ENCODE measurements at regions not wholly inside any gene's neighbourhood (a gene's known extent, or its start where the extent isn't known, plus 50 kb on each side); places are given as distances from the start of the nearest gene placed in this dataset.

GRCh38 chr2:129008881-129009554, 690.4 kb upstream of the HS6ST1 start:
- no peak for DNase-seq (ENCODE audit: low read depth)
- TF ChIP-seq CTCF (IDR thresholded peaks at IDR 0.05; ENCODE audit: insufficient read depth, low read depth, low read length, missing control alignments), result no peak

DNA sequence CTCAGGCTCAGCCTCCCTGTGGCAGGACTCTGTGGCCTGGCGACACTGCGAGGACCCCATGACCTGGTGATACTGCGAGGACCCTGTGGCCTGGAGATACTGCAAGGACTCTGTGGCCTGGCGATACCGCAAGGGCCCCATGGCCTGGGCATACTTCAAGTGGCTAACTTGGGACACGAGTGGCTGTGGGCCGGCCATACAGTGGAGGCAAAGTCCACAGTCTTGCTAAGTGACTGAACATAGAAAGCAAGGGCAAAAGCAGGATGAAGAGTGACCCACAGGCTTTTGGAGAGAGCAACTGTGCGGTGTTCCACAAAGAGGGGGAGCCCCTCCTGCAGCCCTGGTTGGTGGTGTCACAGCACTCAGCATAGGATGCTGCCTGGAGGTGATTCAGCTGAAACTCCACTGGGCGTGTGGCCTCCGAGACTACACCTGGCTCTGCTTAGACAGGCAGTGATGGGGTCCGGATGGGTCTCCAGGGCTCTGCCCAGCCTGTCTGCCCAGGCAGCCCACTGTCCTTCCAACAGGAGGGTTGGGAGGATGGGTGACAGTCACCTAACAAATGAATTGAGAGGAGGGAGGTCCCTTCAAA, 691.0 kb upstream of the HS6ST1 start:
- H3K4me3 ChIP-seq (ENCODE audit: low read length), result no peak overlapping the region
- no peak for TF ChIP-seq CTCF (IDR thresholded peaks at IDR 0.05; ENCODE audit: insufficient read depth, low read depth, low read length, missing control alignments)

More at GRCh38 chr2:129008881-129009554, 690.4 kb upstream of the HS6ST1 start:
- H3K4me3 ChIP-seq (ENCODE audit: low read length), result no peak overlapping the region

GRCh38 chr2:129010262-129010661, 691.6 kb upstream of the HS6ST1 start:
- no peak overlapping the region for H3K4me3 ChIP-seq (ENCODE audit: low read length)
- TF ChIP-seq CTCF (IDR thresholded peaks at IDR 0.05; ENCODE audit: insufficient read depth, low read depth, low read length, missing control alignments), result no peak
- DNase-seq (ENCODE audit: low read depth), result no peak

More for the DNA sequence above, 691.0 kb upstream of the HS6ST1 start:
- no peak for DNase-seq (ENCODE audit: low read depth)

- no peak for TF ChIP-seq CTCF (IDR thresholded peaks at IDR 0.05; ENCODE audit: insufficient read depth, low read depth, low read length, missing control alignments)
- no peak for DNase-seq (ENCODE audit: low read depth)
- H3K4me3 ChIP-seq (ENCODE audit: low read length), result no peak overlapping the region
Measured at GRCh38 chr2:129011466-129012061, 692.9 kb upstream of the HS6ST1 start.

DNA sequence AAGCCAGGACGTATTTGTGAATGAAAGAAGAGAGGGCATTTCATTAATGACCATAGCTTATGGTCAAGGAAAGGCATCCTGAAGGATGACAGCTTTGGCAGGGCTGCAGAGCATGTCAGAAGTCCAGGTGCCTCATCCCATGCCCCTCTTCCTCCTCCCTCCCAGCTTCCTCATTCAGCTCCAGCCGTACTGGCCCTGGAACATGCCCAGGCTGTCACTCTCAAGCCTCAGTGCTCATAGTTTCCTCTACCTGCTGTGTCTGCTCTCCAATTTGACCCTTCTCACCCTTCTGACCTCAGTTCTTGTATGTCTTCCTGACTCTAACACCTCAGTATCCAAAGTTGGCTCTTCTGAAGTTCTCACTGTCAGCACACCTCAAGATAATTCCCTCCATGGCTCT, 695.8 kb upstream of the HS6ST1 start:
- TF ChIP-seq CTCF (IDR thresholded peaks at IDR 0.05; ENCODE audit: insufficient read depth, low read depth, low read length, missing control alignments), result no peak
- DNase-seq (ENCODE audit: low read depth), result no peak
- H3K4me3 ChIP-seq (ENCODE audit: low read length), result no peak overlapping the region

- no peak for TF ChIP-seq CTCF (IDR thresholded peaks at IDR 0.05; ENCODE audit: insufficient read depth, low read depth, low read length, missing control alignments)
- DNase-seq (ENCODE audit: low read depth), result no peak
- no peak overlapping the region for H3K4me3 ChIP-seq (ENCODE audit: low read length)
Measured at GRCh38 chr2:129015397-129016285, 697.0 kb upstream of the HS6ST1 start.

Measured in epithelial cell of esophagus (primary cell).